T-helper 17 cell (primary cell): ENCODE measurements at regions not wholly inside any gene's neighbourhood (a gene's known extent, or its start where the extent isn't known, plus 50 kb on each side); places are given as distances from the start of the nearest gene placed in this dataset.

Experiments
- ATAC-seq: fragments of 150-1000 bp; cut with Tn5 transposase; 2 replicates; pipeline ENCODE4 v1.10.0; 2021; ENCODE audit warnings: mild to moderate bottlenecking, moderate library complexity
- DNase-seq, 3 donors: peaks; one replicate each; pipeline versions ENCODE4 v3.0.0 to v3.0.0-alpha.2; 2020 to 2021
- H3K9me3 ChIP-seq: one replicate; pipeline ENCODE4 v1.7.0; 2013; ENCODE audit warnings: low read length, mild to moderate bottlenecking; ENCODE audit not compliant: control insufficient read depth, poor library complexity, severe bottlenecking
- H3K27ac Mint-ChIP-seq: one replicate; pipeline ENCODE4 v1.8.0; 2022; ENCODE audit warnings: mild to moderate bottlenecking, moderate library complexity, mixed read lengths
- H3K27me3 Mint-ChIP-seq: one replicate; pipeline ENCODE4 v1.8.0; 2022; ENCODE audit warnings: mixed read lengths
- H3K36me3 Mint-ChIP-seq: one replicate; pipeline ENCODE4 v1.8.0; 2022; ENCODE audit warnings: low read depth, mixed read lengths
- H3K4me1 Mint-ChIP-seq: one replicate; pipeline ENCODE4 v1.8.0; 2022; ENCODE audit warnings: mild to moderate bottlenecking, mixed read lengths
- H3K4me3 Mint-ChIP-seq: one replicate; pipeline ENCODE4 v1.8.0; 2022; ENCODE audit warnings: mild to moderate bottlenecking, moderate library complexity, mixed read lengths

GRCh38 chr5:4189317-4189716 is 593.7 kb downstream of the IRX1 start:
- ATAC-seq: no peak
- H3K9me3 ChIP-seq: no peaks in the 10 kb centered on the region
- Mint-ChIP-seq H3K27ac (no peak overlapping the region), H3K36me3 (no peaks in the 10 kb centered on the region), H3K4me1 (no peaks in the 10 kb centered on the region), H3K27me3 (no peaks in the 10 kb centered on the region), H3K4me3 (no peak overlapping the region)
- DNase-seq: no peak

- no peak for DNase-seq
- Mint-ChIP-seq H3K4me3 (no peak overlapping the region), H3K27me3 (no peaks in the 10 kb centered on the region), H3K27ac (no peak overlapping the region), H3K4me1 (no peaks in the 10 kb centered on the region), H3K36me3 (no peaks in the 10 kb centered on the region)
- no peaks in the 10 kb centered on the region for H3K9me3 ChIP-seq
- ATAC-seq: no peak
These were observed 595.4 kb downstream of the IRX1 start for GRCh38 chr5:4191041-4191440.

GRCh38 chr5:4191703-4192102 is 596.1 kb downstream of the IRX1 start:
- Mint-ChIP-seq H3K4me1 (no peaks in the 10 kb centered on the region), H3K27me3 (no peaks in the 10 kb centered on the region), H3K27ac (no peak overlapping the region), H3K4me3 (no peak overlapping the region), H3K36me3 (no peaks in the 10 kb centered on the region)
- ATAC-seq (no peak), DNase-seq (no peak)
- H3K9me3 ChIP-seq: no peaks in the 10 kb centered on the region

- H3K27ac Mint-ChIP-seq: no peak overlapping the region
- ATAC-seq: no peak
- H3K4me1 Mint-ChIP-seq: no peaks in the 10 kb centered on the region
- H3K9me3 ChIP-seq: no peaks in the 10 kb centered on the region
- no peaks in the 10 kb centered on the region for H3K27me3 Mint-ChIP-seq
- no peak overlapping the region for H3K4me3 Mint-ChIP-seq
- no peaks in the 10 kb centered on the region for H3K36me3 Mint-ChIP-seq
- DNase-seq: no peak
These were observed 596.5 kb downstream of the IRX1 start for GRCh38 chr5:4192111-4192510.

- Mint-ChIP-seq H3K4me1 (no peaks in the 10 kb centered on the region), H3K27me3 (no peaks in the 10 kb centered on the region), H3K4me3 (no peak overlapping the region), H3K27ac (no peak overlapping the region), H3K36me3 (no peaks in the 10 kb centered on the region)
- ATAC-seq (no peak), DNase-seq (no peak)
- H3K9me3 ChIP-seq: no peaks in the 10 kb centered on the region
These were observed 601.1 kb downstream of the IRX1 start for GRCh38 chr5:4196744-4197143.

- Mint-ChIP-seq H3K27ac (no peak overlapping the region), H3K36me3 (no peaks in the 10 kb centered on the region), H3K4me1 (no peaks in the 10 kb centered on the region), H3K27me3 (no peaks in the 10 kb centered on the region), H3K4me3 (no peak overlapping the region)
- H3K9me3 ChIP-seq: no peaks in the 10 kb centered on the region
- ATAC-seq (no peak), DNase-seq (no peak)
These were observed 601.5 kb downstream of the IRX1 start for GRCh38 chr5:4197151-4197550.

- no peak overlapping the region for H3K27ac Mint-ChIP-seq
- no peaks in the 10 kb centered on the region for H3K27me3 Mint-ChIP-seq
- DNase-seq (no peak), ATAC-seq (no peak)
- no peaks in the 10 kb centered on the region for H3K9me3 ChIP-seq
- H3K4me3 Mint-ChIP-seq: no peak overlapping the region
- H3K36me3 Mint-ChIP-seq: no peaks in the 10 kb centered on the region
- no peaks in the 10 kb centered on the region for H3K4me1 Mint-ChIP-seq
These were observed 602.8 kb downstream of the IRX1 start for GRCh38 chr5:4198461-4198860.

GRCh38 chr5:4199049-4199841 is 603.6 kb downstream of the IRX1 start:
- no peak for DNase-seq
- Mint-ChIP-seq H3K36me3 (no peaks in the 10 kb centered on the region), H3K4me1 (no peaks in the 10 kb centered on the region), H3K27ac (no peak overlapping the region), H3K4me3 (no peak overlapping the region), H3K27me3 (no peaks in the 10 kb centered on the region)
- H3K9me3 ChIP-seq: no peaks in the 10 kb centered on the region
- no peak for ATAC-seq

GRCh38 chr5:4203146-4203545 is 607.5 kb downstream of the IRX1 start:
- no peak overlapping the region for H3K4me3 Mint-ChIP-seq
- no peak overlapping the region for H3K27ac Mint-ChIP-seq

GRCh38 chr5:4204276-4205141 is 608.9 kb downstream of the IRX1 start:
- Mint-ChIP-seq H3K27ac (no peak overlapping the region), H3K4me1 (no peaks in the 10 kb centered on the region), H3K4me3 (no peak overlapping the region), H3K27me3 (no peaks in the 10 kb centered on the region), H3K36me3 (no peaks in the 10 kb centered on the region)
- H3K9me3 ChIP-seq: no peaks in the 10 kb centered on the region
- ATAC-seq: no peak
- DNase-seq: no peak

More at GRCh38 chr5:4203146-4203545, 607.5 kb downstream of the IRX1 start:
- no peaks in the 10 kb centered on the region for H3K9me3 ChIP-seq
- DNase-seq (no peak), ATAC-seq (no peak)
- Mint-ChIP-seq H3K4me1 (no peaks in the 10 kb centered on the region), H3K36me3 (no peaks in the 10 kb centered on the region), H3K27me3 (no peaks in the 10 kb centered on the region)

GRCh38 chr5:4205398-4205797 is 609.8 kb downstream of the IRX1 start:
- DNase-seq (no peak), ATAC-seq (no peak)
- Mint-ChIP-seq H3K4me1 (no peaks in the 10 kb centered on the region), H3K36me3 (no peaks in the 10 kb centered on the region), H3K4me3 (no peak overlapping the region), H3K27ac (no peak overlapping the region), H3K27me3 (no peaks in the 10 kb centered on the region)
- H3K9me3 ChIP-seq: no peaks in the 10 kb centered on the region

- H3K4me3 Mint-ChIP-seq: no peak overlapping the region
- H3K4me1 Mint-ChIP-seq: no peaks in the 10 kb centered on the region
- no peaks in the 10 kb centered on the region for H3K9me3 ChIP-seq
- ATAC-seq (no peak), DNase-seq (no peak)
- no peak overlapping the region for H3K27ac Mint-ChIP-seq
- H3K36me3 Mint-ChIP-seq: no peaks in the 10 kb centered on the region
- no peaks in the 10 kb centered on the region for H3K27me3 Mint-ChIP-seq
These were observed 610.5 kb downstream of the IRX1 start for GRCh38 chr5:4206127-4206526.

GRCh38 chr5:4207486-4207885 is 611.9 kb downstream of the IRX1 start:
- H3K9me3 ChIP-seq: no peaks in the 10 kb centered on the region
- Mint-ChIP-seq H3K4me1 (no peaks in the 10 kb centered on the region), H3K27ac (no peak overlapping the region), H3K36me3 (no peaks in the 10 kb centered on the region), H3K27me3 (no peaks in the 10 kb centered on the region), H3K4me3 (no peak overlapping the region)
- no peak for ATAC-seq
- no peak for DNase-seq

GRCh38 chr5:4208537-4208936 is 612.9 kb downstream of the IRX1 start:
- Mint-ChIP-seq H3K4me1 (no peaks in the 10 kb centered on the region), H3K36me3 (no peaks in the 10 kb centered on the region), H3K4me3 (no peak overlapping the region), H3K27ac (no peak overlapping the region), H3K27me3 (no peaks in the 10 kb centered on the region)
- DNase-seq (no peak), ATAC-seq (no peak)
- H3K9me3 ChIP-seq: no peaks in the 10 kb centered on the region
